C4-2B (cell line): ENCODE measurements at regions not wholly inside any gene's neighbourhood (a gene's known extent, or its start where the extent isn't known, plus 50 kb on each side); places are given as distances from the start of the nearest gene placed in this dataset.
"Not testable (repeated sequence)": the region's sequence is repeated elsewhere in the genome, so short reads cannot be mapped to it uniquely, and the experiment has no call there.

Source experiments
- H3K27ac ChIP-seq: fragments of 450-650 bp; 2 replicates; pipeline ENCODE4 v1.5.1; 2017
- CTCF ChIP-seq: fragments of 450-650 bp; conservative IDR thresholded peaks from 2 replicates; pipeline ENCODE4 v1.5.1; 2017; ENCODE audit warnings: mild to moderate bottlenecking
- ZFX ChIP-seq: fragments of 450-650 bp; IDR thresholded peaks from 2 replicates; pipeline ENCODE4 v1.6.1; 2017

GRCh38 chr5:4027088-4027734, 431.6 kb downstream of the IRX1 start:
- TF ChIP-seq ZFX, result no peak
- no peak for TF ChIP-seq CTCF
- H3K27ac ChIP-seq, result no peak overlapping the region

GRCh38 chr5:4028384-4028783, 432.8 kb downstream of the IRX1 start:
- H3K27ac ChIP-seq, result no peak overlapping the region
- TF ChIP-seq ZFX (no peak), CTCF (no peak)

GRCh38 chr5:4033546-4033945, 437.9 kb downstream of the IRX1 start:
- not testable (repeated sequence) for H3K27ac ChIP-seq

GRCh38 chr5:4036861-4037260, 441.2 kb downstream of the IRX1 start:
- H3K27ac ChIP-seq, result no peak overlapping the region
- TF ChIP-seq ZFX, result no peak
- no peak for TF ChIP-seq CTCF

GRCh38 chr5:4038994-4039393, 443.4 kb downstream of the IRX1 start:
- no peak for TF ChIP-seq CTCF
- TF ChIP-seq ZFX, result no peak
- no peak overlapping the region for H3K27ac ChIP-seq

- TF ChIP-seq CTCF (no peak), ZFX (no peak)
- H3K27ac ChIP-seq, result no peak overlapping the region
Observed at GRCh38 chr5:4042311-4042710, 446.7 kb downstream of the IRX1 start.

- no peak overlapping the region; the same call in 1 of the 2 replicates for H3K27ac ChIP-seq
- TF ChIP-seq CTCF, result no peak
- TF ChIP-seq ZFX, result no peak
Observed at GRCh38 chr5:4043135-4043534, 447.5 kb downstream of the IRX1 start.

- TF ChIP-seq ZFX (no peak), CTCF (no peak)
- H3K27ac ChIP-seq, result no peak overlapping the region
Observed at GRCh38 chr5:4044881-4045280, 449.2 kb downstream of the IRX1 start.
